ENCODE measurements at regions not wholly inside any gene's neighbourhood (a gene's known extent, or its start where the extent isn't known, plus 50 kb on each side); places are given as distances from the start of the nearest gene placed in this dataset.

GRCh38 chr12:90233168-90234100, 524.8 kb upstream of the ATP2B1 start:
- TF ChIP-seq, protein P1, sequence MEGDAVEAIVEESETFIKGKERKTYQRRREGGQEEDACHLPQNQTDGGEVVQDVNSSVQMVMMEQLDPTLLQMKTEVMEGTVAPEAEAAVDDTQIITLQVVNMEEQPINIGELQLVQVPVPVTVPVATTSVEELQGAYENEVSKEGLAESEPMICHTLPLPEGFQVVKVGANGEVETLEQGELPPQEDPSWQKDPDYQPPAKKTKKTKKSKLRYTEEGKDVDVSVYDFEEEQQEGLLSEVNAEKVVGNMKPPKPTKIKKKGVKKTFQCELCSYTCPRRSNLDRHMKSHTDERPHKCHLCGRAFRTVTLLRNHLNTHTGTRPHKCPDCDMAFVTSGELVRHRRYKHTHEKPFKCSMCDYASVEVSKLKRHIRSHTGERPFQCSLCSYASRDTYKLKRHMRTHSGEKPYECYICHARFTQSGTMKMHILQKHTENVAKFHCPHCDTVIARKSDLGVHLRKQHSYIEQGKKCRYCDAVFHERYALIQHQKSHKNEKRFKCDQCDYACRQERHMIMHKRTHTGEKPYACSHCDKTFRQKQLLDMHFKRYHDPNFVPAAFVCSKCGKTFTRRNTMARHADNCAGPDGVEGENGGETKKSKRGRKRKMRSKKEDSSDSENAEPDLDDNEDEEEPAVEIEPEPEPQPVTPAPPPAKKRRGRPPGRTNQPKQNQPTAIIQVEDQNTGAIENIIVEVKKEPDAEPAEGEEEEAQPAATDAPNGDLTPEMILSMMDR (IDR thresholded peaks at IDR 0.05), result no peak
- TF ChIP-seq POLR2A (IDR thresholded peaks at IDR 0.05), result no peak
